ENCODE measurements at regions not wholly inside any gene's neighbourhood (a gene's known extent, or its start where the extent isn't known, plus 50 kb on each side); places are given as distances from the start of the nearest gene placed in this dataset.
"Not testable (repeated sequence)": the region's sequence is repeated elsewhere in the genome, so short reads cannot be mapped to it uniquely, and the experiment has no call there.

DNA sequence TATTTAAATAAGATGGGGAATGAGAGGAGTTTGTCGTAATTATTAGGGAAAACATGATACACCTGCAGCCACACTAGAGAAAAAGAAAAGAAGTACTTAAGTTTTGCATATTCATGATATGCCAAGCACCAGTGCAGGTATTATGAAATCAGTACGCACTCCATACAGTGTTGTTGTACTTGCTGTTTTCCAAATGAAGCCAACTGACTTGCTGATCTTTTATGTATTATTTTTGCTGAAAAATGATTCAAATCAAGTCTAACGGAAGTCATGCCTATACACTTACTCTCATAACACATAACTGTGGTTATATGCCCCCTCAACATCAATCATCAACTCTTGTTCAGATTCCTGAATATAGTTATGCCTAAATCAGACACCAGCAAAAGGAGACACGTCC lies 584.9 kb upstream of the EYS start:
- no peak for ATAC-seq (ENCODE audit: low FRiP score)
- DNase-seq (ENCODE audit: low spot score) = no peak
- TF ChIP-seq, protein P1, sequence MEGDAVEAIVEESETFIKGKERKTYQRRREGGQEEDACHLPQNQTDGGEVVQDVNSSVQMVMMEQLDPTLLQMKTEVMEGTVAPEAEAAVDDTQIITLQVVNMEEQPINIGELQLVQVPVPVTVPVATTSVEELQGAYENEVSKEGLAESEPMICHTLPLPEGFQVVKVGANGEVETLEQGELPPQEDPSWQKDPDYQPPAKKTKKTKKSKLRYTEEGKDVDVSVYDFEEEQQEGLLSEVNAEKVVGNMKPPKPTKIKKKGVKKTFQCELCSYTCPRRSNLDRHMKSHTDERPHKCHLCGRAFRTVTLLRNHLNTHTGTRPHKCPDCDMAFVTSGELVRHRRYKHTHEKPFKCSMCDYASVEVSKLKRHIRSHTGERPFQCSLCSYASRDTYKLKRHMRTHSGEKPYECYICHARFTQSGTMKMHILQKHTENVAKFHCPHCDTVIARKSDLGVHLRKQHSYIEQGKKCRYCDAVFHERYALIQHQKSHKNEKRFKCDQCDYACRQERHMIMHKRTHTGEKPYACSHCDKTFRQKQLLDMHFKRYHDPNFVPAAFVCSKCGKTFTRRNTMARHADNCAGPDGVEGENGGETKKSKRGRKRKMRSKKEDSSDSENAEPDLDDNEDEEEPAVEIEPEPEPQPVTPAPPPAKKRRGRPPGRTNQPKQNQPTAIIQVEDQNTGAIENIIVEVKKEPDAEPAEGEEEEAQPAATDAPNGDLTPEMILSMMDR (IDR thresholded peaks at IDR 0.05) = no peak

DNA sequence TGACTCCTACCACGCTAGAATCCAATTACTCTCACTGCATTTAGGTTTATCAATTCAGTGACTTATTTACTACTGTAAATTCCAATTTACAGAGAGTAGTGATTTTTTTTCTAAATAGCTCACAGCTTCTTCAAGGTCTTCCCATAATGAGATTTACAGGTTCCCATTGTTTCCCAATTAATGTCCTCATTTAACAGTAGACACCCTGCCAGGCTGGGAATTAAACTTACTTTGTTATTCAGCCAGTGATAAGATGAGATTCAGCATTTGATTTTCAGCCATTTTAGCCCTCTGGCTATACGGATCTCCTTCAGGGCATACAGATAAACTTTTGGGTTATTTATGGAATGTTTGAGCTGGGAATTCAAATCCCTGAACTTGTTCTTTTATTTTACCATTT lies 582.9 kb upstream of the EYS start:
- ATAC-seq (ENCODE audit: low FRiP score) = no peak
- DNase-seq (ENCODE audit: low spot score) = no peak
- TF ChIP-seq, protein P1 (IDR thresholded peaks at IDR 0.05) = no peak

DNA sequence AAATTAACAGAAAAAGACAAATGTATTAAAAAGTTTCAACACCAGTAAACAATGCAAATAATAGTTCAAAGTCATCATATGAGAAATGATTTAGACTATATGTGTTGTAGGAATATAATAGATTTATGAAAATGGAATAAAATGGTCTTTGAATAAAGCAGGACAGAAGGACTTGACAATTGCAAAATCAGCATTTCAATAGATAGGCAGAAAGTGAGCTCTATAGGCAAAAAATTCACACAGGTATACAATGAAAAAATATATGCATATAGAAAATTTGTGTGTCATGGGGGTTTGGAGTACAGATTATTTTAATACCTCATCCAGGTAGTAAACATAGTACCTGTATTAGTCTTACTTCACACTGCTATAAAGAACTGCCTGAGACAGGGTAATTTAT lies 571.1 kb upstream of the EYS start:
- ATAC-seq (ENCODE audit: low FRiP score) (no peak), DNase-seq (ENCODE audit: low spot score) (no peak)
- TF ChIP-seq, protein P1 (IDR thresholded peaks at IDR 0.05) = no peak

DNA sequence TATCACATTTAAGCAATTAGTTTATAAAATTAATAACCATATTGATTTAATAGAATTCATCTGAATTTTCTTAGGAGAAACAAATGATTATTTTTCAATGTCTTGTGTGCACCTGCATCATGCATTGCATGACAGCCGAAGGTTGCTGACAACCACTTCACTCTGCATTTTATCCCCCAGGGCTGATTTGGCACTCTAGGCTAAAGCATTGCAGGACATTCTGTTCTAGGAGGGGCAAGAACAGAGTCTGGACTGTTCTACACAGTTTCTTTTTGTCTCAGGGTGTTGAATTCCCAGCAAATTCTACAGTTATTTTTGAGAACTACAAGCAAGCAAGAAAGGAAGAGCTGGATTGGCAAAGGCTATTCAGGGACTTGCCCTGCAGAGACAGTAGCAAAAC lies 570.4 kb upstream of the EYS start:
- TF ChIP-seq, protein P1 (IDR thresholded peaks at IDR 0.05) = no peak
- DNase-seq (ENCODE audit: low spot score) (no peak), ATAC-seq (ENCODE audit: low FRiP score) (no peak)

DNA sequence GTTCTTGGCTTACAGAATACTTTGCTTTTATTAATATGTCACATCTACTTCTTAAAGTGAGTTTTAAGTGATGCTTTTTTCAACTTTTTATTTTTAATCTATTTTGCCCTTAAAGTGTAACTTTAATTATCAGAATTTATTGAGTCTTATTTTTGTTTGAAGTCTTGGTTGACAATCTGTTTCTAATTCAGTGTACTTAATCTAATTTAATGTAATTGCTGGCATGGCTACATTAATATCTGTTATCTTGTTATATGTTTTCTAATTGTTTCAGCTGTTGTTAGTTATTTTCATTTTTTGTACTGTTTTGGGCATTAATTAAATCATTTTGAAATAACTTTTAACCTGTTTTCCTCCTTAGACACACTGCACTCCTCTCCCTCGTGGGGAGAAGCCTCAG lies 558.7 kb upstream of the EYS start:
- ATAC-seq (ENCODE audit: low FRiP score) (no peak), DNase-seq (ENCODE audit: low spot score) (no peak)

DNA sequence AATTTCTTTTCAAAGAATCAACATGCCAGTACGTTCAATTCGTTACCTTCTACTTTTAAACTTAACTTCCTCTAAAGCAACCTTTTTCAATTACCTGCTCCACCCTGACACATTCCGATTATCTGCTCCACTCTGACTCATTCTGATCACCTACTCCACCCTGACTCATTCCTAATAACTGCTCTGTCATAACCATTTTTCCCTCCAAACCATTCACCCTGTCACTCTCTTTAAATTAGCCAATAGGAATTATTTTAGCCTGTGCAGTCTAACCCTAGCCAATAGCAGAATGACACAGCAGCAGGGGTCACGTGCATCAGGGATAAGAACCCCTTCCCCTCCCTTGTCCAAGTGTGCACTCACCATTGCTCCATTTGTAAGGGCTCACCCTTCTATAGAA lies 557.4 kb upstream of the EYS start:
- ATAC-seq (ENCODE audit: low FRiP score) (no peak), DNase-seq (ENCODE audit: low spot score) (no peak)
- TF ChIP-seq, protein P1 (IDR thresholded peaks at IDR 0.05) = no peak

More for the DNA sequence above, 558.7 kb upstream of the EYS start:
- TF ChIP-seq, protein P1 (IDR thresholded peaks at IDR 0.05) = no peak

DNA sequence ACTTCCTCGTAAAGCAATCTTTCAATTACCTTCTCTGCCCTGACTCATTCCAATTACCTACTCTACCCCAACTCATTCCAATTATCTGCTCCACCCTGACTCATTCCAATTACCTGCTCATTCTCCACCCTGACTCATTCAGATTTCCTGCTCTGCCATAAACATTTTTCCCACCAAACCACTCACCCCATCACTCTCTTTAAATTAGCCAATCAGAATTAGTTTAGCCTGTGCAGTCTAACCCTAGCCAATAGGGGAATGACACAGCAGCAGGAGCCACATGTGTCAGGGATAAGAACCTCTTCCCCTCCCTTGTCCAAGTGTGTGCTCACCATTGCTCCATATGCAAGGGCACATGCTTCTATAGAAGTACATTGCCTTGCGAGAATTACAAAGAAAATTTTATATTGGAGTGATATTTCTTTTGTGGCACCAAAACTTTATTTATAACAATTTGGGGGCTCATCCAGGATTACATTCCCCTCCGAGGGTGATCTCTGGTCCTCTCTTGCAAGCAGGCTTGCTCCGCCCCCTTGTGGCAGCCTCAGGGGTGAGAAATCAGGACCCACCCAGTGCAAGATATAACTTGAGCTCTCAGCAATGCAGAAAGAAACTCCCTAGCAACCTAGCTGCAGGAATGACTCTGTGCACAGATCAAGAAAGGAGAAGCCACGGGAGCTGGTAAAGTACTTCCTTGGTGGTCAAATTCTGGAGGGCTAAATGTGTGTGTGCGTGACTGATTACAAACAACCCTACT lies 551.9 kb upstream of the EYS start:
- not testable (repeated sequence) for DNase-seq (ENCODE audit: low spot score); ATAC-seq (ENCODE audit: low FRiP score)
